T47D (cell line): ENCODE measurements at regions not wholly inside any gene's neighbourhood (a gene's known extent, or its start where the extent isn't known, plus 50 kb on each side); places are given as distances from the start of the nearest gene placed in this dataset.

ENCODE experiments used
- DNase-seq, 2 experiments: peaks; one replicate each; pipeline versions ENCODE4 v3.0.0 to v3.0.0-alpha.2; 2011 to 2012; ENCODE audit warnings: low read depth in 1 of 2, low spot score in 1 of 2
- JUND ChIP-seq: IDR thresholded peaks from 2 replicates; pipeline ENCODE4 v1.6.1; 2012; ENCODE audit warnings: low read depth
- in situ Hi-C: cut with HindIII; loops from 2 replicates; pipeline ENCODE4 v1.10.0; 2016; ENCODE audit warnings: low sequenced_read_pairs, low pct_unique_long_range_greater_than_20kb

GRCh38 chr2:183594150-183594549, 469.9 kb downstream of the NUP35 start:
- in situ Hi-C loops = no loop called here

GRCh38 chr2:183597841-183598240, 473.6 kb downstream of the NUP35 start:
- no peak for TF ChIP-seq JUND
- in situ Hi-C loops = no loop called here
- DNase-seq = no peak

More at GRCh38 chr2:183594150-183594549, 469.9 kb downstream of the NUP35 start:
- no peak for TF ChIP-seq JUND
- no peak for DNase-seq

- no peak for TF ChIP-seq JUND
- in situ Hi-C loops = no loop called here
- DNase-seq = no peak
Measured at GRCh38 chr2:183604065-183604464, 479.8 kb downstream of the NUP35 start.

- in situ Hi-C loops = no loop called here
- DNase-seq = no peak
- TF ChIP-seq JUND = no peak
Measured at GRCh38 chr2:183605440-183605839, 481.2 kb downstream of the NUP35 start.

GRCh38 chr2:183606022-183606717, 481.9 kb downstream of the NUP35 start:
- in situ Hi-C loops = no loop called here
- no peak for DNase-seq
- TF ChIP-seq JUND = no peak

GRCh38 chr2:183606718-183607085, 482.5 kb downstream of the NUP35 start:
- DNase-seq = no peak
- in situ Hi-C loops = no loop called here
- TF ChIP-seq JUND = no peak

- TF ChIP-seq JUND = no peak
- in situ Hi-C loops = no loop called here
- DNase-seq = no peak
Measured at GRCh38 chr2:183607995-183608394, 483.8 kb downstream of the NUP35 start.

GRCh38 chr2:183608747-183609146, 484.5 kb downstream of the NUP35 start:
- DNase-seq = no peak
- no peak for TF ChIP-seq JUND
- in situ Hi-C loops = no loop called here

- in situ Hi-C loops = no loop called here
- TF ChIP-seq JUND = no peak
- DNase-seq = no peak
Measured at GRCh38 chr2:183610724-183611123, 486.5 kb downstream of the NUP35 start.

GRCh38 chr2:183614799-183615435, 490.7 kb downstream of the NUP35 start:
- no peak for TF ChIP-seq JUND
- in situ Hi-C loops = no loop called here
- DNase-seq = no peak

GRCh38 chr2:183623227-183623626, 499.0 kb downstream of the NUP35 start:
- no peak for DNase-seq
- no peak for TF ChIP-seq JUND
- in situ Hi-C loops = no loop called here

- TF ChIP-seq JUND = no peak
- DNase-seq = no peak
- in situ Hi-C loops = no loop called here
Measured at GRCh38 chr2:183630964-183631363, 506.7 kb downstream of the NUP35 start.

GRCh38 chr2:183656121-183656520, 531.9 kb downstream of the NUP35 start:
- no peak for DNase-seq
- no peak for TF ChIP-seq JUND
- in situ Hi-C loops = no loop called here

- DNase-seq = no peak
- no peak for TF ChIP-seq JUND
Measured at GRCh38 chr2:183665425-183665824, 541.2 kb downstream of the NUP35 start.

More at GRCh38 chr2:183665425-183665824, 541.2 kb downstream of the NUP35 start:
- in situ Hi-C loops = no loop called here
